ENCODE measurements at regions not wholly inside any gene's neighbourhood (a gene's known extent, or its start where the extent isn't known, plus 50 kb on each side); places are given as distances from the start of the nearest gene placed in this dataset.
"Not testable (repeated sequence)": the region's sequence is repeated elsewhere in the genome, so short reads cannot be mapped to it uniquely, and the experiment has no call there.

- DNase-seq = no peak
Observed at GRCh38 chr13:63901630-63902029, 2486.0 kb upstream of the PCDH20 start.

GRCh38 chr13:63900406-63900805, 2484.8 kb upstream of the PCDH20 start:
- no peak for DNase-seq

GRCh38 chr13:63896321-63896720, 2480.7 kb upstream of the PCDH20 start:
- DNase-seq = no peak

- no peak for DNase-seq
Observed at GRCh38 chr13:63882052-63882451, 2466.4 kb upstream of the PCDH20 start.

GRCh38 chr13:63880705-63881104, 2465.1 kb upstream of the PCDH20 start:
- DNase-seq = no peak

GRCh38 chr13:63873936-63874335, 2458.3 kb upstream of the PCDH20 start:
- DNase-seq = no peak

- DNase-seq = no peak
Observed at GRCh38 chr13:63864171-63864902, 2448.7 kb upstream of the PCDH20 start.

GRCh38 chr13:63855457-63856118, 2439.9 kb upstream of the PCDH20 start:
- DNase-seq = no peak

- DNase-seq = no peak
Observed at GRCh38 chr13:63853816-63854215, 2438.2 kb upstream of the PCDH20 start.

- no peak for DNase-seq
Observed at GRCh38 chr13:63851526-63851925, 2435.9 kb upstream of the PCDH20 start.

GRCh38 chr13:63843766-63844699, 2428.4 kb upstream of the PCDH20 start:
- DNase-seq = no peak

- DNase-seq = no peak
Observed at GRCh38 chr13:63842102-63842501, 2426.5 kb upstream of the PCDH20 start.

- DNase-seq = no peak
Observed at GRCh38 chr13:63840551-63841421, 2425.1 kb upstream of the PCDH20 start.

- no peak for DNase-seq
Observed at GRCh38 chr13:63838366-63839110, 2422.9 kb upstream of the PCDH20 start.

GRCh38 chr13:63837701-63838100, 2422.1 kb upstream of the PCDH20 start:
- DNase-seq = not testable (repeated sequence)

GRCh38 chr13:63829609-63830008, 2414.0 kb upstream of the PCDH20 start:
- not testable (repeated sequence) for DNase-seq

GRCh38 chr13:63821785-63822184, 2406.1 kb upstream of the PCDH20 start:
- DNase-seq = not testable (repeated sequence)

- not testable (repeated sequence) for DNase-seq
Observed at GRCh38 chr13:63811428-63812004, 2395.9 kb upstream of the PCDH20 start.

GRCh38 chr13:63791134-63791533, 2375.5 kb upstream of the PCDH20 start:
- DNase-seq = not testable (repeated sequence)

GRCh38 chr13:63774133-63774532, 2358.5 kb upstream of the PCDH20 start:
- no peak for DNase-seq

GRCh38 chr13:63773476-63773875, 2357.8 kb upstream of the PCDH20 start:
- no peak for DNase-seq

All from tongue (tissue), 1 donor.